GM19035 (cell line): ENCODE measurements at regions not wholly inside any gene's neighbourhood (a gene's known extent, or its start where the extent isn't known, plus 50 kb on each side); places are given as distances from the start of the nearest gene placed in this dataset.

ENCODE experiments used
- ATAC-seq: cut with Tn5 transposase; IDR thresholded peaks from one replicate; pipeline ENCODE4 v1.9.1; 2021; ENCODE audit not compliant: unreplicated experiment

DNA sequence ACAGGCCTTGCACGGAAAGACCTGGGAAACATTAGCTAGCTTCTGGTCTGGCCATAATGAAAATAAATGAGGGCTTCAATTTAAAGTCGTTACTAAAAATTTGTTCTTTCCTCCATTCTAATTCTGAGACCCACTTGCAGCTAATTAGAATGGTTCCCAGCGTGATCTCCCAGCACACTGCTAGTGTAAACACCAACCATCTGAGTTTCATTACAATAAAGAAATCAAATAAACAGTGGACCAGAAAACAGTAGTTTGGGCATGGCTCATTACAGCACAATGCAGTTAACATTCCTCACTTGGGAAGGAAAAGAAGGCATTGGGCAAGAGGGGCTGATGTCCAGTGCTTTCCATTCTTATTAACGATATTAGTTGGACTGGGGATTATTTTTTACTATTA, 410.9 kb upstream of the SOX9 start:
- ATAC-seq = no peak

DNA sequence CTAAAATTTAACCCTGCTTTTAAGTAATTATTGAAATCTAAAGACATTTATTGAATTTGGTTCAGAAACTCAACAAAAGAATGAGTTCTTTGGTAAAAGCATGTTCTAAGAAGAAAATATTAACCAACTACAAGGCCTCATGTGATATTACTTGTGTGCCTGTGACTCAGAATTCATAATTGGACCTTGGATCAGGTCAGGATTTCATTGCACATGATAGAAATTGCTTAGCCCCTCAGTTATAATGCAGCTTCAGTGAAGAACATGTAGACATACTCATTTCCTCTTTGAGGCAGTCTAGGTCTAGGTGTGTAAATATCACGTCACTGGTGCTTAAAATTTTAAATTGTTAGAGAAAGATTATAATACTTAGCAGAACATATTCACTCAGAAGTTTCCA, 410.0 kb upstream of the SOX9 start:
- no peak for ATAC-seq

DNA sequence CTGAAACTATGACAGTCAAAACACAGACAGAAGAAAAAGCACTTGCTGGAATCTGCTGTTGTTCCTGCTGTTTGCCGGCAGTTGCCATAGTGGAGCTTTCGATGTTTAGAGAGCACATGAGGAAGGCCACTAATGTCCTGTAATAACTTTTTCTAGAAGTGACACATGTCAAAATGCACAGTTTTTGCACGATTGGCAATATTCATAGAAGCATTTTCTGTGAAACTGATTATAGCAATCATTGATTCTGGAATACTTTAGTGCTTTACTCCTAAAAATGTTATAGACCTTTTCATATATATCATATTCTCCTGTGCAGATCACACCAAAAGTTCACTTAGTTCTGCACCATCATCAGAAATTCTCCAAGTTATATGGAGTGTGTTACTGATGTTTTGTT, 407.0 kb upstream of the SOX9 start:
- no peak for ATAC-seq

DNA sequence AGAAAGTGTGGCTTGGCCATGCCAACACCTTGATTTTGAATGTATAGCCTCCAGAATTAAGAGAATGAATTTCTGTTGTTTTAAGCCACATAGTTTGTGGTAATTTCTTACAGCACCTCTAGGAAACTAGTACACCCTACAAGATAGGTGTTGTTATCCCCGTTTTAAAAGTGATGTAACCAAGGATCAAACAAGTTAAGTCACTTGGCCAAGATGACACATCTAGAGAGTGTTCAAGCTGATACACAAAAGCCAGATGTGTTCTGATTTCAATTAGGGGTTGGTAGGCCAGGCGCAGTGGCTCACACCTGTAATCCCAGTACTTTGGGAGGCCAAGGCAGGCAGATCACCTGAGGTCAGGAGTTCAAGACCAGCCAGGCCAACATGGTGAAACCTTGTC, 396.5 kb upstream of the SOX9 start:
- ATAC-seq = no peak

DNA sequence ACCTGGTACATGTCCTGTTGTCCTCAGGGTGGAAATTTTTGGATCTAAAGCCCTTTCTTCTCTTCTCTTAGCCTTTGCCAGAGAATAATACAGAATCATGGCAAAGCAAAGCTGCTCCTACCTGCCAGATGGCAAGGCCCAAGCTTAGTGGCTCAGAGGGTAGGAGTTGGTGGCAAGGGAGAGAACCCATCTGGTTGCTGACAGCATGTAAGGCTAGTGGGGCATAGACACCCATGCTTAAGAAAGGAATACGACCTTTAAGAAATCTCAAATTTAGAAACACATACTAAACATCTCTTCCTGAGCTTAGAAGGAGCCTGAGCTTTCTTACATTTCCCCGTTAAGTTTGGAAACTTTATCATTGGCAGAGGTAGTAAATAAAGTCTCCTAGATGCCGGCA, 395.0 kb upstream of the SOX9 start:
- no peak for ATAC-seq

DNA sequence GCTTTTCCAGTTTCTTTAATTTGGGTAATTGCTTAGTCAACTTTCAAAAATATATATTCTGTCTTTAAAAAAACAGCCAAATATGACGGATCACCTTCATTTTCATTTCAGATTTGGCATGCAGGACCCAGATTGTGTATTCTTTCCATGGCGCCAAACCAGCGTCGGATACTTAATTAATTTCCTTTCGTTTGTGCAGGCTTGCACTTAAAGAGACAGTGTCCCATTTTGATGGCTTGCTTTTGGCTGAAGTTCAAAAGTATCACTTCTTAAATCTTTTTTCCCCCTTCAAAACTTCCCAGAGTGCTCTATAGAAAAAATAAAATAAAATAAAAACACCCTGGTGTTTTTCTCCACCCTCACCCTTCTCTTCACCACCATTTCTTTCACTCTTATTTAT, 394.5 kb upstream of the SOX9 start:
- ATAC-seq = no peak

DNA sequence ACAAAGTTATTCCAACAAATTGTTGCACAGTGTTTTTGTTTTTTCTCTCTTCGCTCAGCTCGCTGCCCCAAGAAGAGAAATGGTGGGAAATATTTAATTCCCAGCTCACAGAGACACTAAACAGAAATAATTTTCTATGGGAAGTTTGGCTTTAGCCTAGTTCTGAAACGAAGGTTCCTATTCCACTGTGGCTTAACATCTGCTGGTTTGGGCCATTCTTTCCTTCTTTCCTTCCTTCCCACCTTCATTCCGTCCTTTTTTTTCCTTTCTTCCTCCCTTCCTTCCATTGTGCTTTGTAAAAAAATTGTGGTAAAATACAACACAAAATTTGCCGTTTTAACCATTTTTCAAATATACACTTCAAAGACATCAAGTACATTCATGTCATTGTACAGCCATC, 393.5 kb upstream of the SOX9 start:
- no peak for ATAC-seq

DNA sequence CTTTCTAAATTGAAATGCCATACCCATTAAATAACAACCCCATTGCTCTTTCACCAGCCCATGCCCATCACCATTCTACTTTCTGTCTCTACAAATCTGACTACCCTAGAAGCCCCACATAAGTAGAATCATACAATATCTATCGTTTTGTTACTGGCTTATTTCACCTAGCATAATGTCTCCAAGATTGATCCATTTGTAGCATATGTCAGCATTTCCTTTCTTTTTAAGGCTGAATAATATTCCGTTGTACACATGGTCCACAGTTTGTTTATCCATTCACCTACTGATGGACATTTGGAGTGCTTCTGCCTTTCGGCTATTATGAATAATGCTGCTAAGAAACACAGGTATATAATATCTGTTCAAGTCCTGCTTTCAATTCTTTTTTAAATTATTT, 393.1 kb upstream of the SOX9 start:
- ATAC-seq = no peak

DNA sequence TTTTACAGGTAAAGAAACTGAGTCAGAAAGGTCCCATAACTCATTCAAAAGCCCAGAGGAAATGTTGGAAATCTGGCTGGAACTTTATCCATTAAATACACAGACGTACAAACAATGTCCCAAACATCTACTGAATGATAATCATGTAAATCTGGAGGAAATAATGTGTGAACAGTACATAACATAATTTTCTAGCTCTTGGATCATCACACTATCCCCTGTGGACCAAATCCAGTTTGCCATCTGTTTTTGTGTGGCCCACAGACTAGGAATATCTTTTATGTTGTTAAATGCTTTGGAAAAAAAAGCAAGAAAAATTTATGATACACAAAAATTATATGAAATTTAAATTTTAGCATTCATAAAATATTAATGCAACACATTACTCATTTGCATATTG, 389.9 kb upstream of the SOX9 start:
- no peak for ATAC-seq

DNA sequence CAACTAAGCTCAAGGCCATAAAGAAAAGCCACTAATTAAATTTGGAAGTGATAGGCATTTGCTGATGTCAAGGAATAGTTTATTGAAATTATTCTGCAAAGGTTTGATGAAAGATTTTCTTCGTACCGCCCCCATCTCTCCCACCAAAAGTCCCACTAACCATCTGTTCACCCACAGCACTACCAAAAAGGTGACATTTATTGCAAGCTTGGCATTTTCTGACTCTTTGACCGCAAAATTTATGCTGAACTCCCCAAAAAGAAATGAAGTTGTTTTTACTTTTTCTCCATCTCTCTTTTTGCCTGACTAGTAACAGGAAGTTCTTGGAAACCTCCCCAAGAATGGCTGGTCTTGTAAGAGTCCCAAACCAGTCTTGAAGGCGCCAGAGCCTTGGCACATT, 384.9 kb upstream of the SOX9 start:
- ATAC-seq = no peak

DNA sequence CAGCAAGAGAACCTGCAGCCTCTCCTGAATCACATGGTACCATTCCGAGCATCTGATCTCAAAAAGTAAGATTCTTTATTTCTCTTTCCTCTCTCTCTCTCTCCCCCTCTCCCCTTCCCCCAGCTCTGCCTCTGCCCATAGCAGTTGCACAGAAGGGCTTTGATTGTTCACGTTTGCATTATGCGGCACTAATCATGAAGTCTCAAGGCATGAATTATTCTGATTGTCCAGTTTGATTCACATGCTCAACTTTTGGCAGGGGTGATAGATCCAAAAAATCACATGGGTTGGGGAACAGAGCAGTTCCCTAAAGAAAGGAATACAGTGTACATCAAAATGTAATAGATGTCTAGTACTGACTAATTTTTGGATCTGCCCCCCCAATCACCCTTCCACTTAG, 380.0 kb upstream of the SOX9 start:
- no peak for ATAC-seq

DNA sequence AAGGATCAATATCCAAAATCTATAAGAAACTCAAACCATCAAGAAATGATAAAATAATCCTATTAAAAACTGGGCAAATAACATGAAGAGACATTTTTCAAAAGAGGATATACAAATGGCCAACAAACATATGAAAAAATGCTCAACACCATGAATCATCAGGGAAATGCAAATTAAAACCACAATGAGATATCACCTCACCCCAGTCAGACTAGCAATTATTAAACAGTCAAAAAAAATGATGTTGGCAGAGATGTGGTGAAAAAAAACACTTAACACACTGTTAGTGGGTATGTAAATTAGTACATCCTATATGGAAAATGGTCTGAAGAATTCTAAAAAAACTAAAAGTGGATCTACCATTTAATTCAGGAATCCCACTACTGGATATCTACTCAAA, 379.0 kb upstream of the SOX9 start:
- ATAC-seq = no peak

DNA sequence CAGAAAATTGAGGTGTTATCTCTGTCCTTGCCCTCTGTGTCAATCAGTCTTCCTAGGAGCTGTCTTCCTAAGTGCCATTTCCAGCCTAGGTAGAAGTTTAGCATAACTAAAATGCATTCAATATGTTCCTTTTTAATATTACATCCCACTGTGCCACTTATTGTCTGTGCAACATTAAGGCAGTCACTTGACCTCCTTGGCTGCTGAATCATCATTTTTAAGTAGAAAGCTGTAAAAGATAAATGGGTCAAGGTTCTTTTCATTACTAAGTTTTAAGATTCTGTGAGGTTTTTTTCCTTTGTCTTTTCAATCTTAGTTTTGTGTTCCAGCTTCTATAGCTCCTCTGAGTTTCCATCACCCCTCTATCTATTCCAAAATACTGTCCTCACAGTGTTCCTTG, 371.9 kb upstream of the SOX9 start:
- ATAC-seq = no peak

DNA sequence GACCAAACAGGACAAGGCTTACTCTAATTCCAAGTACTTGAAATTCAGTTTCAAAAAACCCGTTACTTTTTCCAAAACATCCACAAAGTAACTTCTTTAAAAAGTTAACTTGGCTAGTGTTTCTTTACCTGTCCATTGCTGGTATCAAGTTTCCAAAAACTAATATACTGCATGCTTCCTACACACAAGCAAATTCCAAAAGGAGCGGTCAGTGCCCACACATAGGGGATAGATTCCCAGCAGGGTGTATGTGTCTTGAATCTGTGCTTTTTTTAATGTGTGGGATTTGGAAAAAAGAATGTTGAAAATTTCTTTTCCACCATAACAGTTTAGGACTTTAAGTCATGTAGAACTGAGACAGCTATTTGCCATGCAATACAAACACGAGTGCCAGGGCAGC, 367.8 kb upstream of the SOX9 start:
- no peak for ATAC-seq

DNA sequence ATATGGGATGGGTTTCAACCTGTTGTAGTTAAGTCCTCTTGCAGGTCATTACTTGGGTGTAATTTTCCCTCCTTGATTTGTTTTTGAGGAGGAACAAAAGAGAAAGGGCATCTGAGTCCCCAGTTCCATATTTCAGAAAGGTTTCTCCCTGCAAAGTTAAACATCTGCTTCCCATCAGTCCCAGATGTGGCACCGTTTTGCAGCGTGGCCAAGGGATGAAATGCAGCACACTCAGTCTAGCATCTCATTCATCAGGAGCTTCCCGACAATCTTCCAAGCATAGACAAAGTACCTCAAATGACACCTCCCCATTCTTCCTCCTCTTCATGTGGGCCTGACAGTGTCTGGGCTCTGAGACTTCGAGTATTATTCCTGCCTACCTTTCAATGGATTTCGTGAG, 363.7 kb upstream of the SOX9 start:
- ATAC-seq = no peak

DNA sequence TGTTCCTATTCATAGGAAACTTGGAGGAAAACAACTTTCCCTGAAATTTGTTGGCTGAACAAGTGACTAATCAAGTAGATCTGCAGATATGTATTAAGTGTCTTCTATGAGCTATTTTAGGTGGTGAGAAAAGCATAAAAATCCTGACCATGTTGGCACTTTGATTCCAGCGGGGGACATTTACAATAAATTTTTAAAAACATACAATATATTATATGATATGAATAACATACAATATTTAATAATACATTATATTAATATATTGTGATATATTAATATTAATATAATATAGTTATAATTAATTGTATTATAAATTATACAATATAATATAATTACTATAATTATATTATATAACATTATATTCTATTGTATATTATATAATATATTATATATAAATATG, 362.9 kb upstream of the SOX9 start:
- ATAC-seq = no peak

DNA sequence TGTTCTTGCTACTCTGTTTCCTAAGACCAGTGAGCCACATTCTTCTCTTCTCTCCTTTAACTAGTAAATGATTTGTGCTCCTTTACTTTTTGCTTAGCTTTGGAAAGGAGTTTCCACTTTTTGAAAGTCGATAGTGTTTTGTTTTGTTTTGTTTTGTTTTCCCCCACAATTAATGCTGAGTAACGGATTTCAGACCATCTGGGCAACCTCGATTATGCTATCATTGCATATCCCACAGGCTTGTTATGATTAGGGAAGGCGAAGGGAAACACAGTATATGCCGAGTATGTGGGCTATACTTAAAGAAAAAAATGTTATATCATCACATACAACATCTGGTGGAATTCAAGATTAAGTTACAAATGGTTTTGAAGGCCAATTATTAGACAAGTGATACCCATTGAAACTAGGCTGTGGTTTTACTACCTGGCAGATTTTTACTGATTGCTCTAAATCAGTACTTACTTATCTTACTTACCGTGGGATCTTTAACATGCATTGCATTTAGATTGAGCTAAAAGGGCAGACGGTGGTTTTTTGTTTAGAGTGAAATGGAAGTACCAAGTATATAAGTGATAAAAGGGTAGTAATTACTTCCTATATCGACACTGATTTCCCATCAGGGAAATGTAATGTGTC, 361.3 kb upstream of the SOX9 start:
- no peak for ATAC-seq

DNA sequence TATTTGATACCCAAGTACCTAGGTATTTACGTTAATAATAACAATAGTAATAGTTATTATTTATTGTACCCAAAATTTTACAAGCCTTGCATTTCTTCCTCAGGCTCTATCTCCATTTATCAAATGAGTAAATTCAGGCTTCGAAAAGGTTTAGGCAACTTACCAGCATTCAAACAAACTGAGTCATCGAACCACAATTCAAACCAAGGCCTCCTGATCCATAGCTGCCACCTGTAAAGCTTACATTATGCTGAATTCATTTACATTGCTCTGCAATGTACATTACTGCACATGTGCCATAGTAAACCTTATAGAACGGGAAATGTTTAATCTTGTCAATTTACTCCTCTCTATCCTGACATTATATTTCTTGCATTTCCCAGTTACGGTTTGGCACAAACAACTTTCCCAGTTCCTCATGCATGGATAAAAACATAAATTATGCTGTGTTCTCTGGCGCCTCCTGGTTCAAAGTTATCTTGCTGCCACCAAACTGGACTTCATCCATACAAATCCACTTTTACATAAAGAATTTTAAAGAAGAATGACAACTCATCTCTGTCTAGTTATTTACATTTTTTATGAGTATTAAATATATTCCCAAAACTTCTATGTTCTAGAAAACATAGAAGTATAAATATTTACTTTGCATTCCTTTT, 360.6 kb upstream of the SOX9 start:
- no peak for ATAC-seq

DNA sequence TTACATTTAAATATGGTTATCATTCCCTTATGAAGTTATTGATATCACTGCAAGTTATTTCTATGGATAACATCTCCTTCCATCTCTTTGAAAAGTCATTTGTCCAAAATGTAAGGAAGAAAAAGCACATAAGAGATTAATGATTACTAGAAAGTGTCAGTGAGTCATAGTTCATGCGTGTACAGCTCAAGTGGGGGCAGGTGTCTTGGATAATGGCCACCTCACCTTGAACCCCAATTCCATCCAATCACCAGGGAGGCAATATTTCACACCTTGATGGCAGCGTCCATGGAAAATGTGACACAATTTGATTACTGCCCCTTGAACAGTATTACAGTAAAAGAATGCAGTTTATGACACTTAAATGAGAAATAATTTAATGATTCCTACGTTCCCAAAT, 358.3 kb upstream of the SOX9 start:
- no peak for ATAC-seq

DNA sequence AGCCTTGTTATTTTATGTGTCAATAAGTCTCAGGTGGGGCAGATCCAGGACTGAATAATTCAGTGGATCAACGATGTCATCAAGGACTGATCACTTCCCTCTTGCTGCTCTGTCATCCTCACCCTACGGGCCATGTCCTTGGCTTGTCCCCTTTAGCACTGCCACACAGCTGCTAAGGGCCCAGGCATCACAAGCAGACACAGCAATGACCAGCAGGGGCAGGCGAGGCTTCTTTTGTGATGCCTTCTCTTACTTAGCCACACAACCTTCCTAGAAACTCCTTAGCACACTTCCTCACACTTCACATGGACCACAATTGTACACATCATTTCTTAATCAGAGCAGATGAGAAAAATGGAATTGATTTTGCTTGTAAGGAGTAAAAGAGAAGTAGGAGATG, 356.3 kb upstream of the SOX9 start:
- ATAC-seq = no peak

DNA sequence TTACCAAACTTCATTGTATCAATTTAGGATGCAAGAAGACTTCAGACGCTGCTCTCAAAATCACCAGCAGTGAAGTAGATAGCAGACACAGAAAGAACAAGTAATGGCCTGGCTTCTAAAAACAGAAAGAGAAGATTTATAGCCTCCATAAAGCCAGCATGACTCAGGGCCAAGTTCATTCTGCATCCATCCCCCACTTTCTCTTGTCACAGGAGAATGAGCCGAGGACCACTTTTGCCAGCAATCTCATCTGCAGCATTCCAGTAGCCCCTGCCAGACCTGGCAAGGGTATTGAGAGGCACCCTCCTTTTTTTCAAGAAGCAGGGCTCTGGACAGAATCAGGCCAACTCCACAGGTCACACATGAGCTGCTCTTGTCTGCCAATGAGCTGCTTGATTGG, 355.4 kb upstream of the SOX9 start:
- ATAC-seq = no peak

DNA sequence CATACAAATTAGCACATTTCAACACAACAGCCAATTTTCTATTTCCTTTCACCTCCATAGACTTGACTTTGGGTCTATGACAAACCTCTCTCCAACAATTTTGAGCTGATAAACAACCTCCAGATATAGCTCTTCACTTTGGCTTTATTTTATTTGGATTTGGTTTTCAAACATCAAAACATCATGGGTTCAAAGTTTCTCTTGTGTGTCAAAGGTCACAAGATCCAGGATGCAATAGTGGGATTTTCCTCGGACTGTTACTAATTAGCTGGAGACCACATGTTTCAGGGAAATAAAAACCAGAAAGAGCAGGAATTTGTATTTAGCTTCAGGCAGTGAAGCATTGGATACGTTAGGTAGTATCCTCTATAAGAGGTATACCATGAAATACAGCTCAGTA, 351.0 kb upstream of the SOX9 start:
- ATAC-seq = no peak

DNA sequence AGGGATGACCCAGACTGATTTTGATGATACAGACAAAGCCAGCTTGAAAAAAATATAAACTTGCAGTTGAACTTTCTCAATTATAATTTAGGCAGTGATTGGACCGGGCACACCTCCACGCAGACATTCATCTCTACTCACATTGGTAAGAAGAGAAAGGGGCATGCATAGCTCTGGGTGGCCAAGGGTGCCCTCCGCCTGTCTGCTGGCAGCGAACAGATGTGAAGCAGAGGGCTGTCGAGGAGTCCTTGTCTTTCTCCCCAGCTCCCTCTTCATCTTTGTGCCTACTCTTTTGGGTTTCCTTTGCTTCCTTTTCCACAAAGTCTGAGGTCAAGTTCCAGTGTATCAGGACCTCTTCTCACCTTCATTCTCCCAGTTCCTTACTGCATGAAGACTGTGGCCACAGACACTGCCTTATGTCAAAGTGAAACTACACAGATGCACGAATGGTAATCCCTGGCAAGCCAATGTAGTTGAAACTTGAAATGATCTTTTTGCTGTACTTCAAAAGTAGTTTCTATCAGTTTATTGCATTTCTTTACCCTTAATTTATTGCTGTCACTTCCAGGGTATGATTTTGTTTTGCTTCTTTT, 343.7 kb upstream of the SOX9 start:
- no peak for ATAC-seq
